ENCODE measurements at regions not wholly inside any gene's neighbourhood (a gene's known extent, or its start where the extent isn't known, plus 50 kb on each side); places are given as distances from the start of the nearest gene placed in this dataset.

DNA sequence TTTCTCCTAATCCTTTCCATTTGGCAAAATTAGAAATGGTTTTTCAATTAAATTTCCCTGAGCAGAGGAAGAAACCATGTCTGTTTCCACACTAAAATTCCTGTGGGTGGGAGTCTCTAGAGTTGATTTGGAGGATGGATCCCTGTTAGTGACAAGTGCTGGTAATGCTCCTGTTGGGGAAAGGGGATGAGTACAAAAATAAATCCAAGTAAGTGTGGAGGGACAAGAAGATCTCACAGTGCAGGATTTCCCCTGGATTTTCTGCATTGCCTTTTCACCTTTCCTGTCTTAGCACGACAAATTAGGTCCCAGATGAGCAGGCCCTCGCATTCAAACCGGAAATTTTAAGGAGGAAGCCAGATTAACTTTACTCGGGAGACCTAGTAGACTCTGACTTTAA is 107.5 kb downstream of the DAD1 start:
- intact Hi-C loops (cut with DNase I), result no loop called here
- peak in 1 of 42 donors; percentile 38 for DNase-seq

DNA sequence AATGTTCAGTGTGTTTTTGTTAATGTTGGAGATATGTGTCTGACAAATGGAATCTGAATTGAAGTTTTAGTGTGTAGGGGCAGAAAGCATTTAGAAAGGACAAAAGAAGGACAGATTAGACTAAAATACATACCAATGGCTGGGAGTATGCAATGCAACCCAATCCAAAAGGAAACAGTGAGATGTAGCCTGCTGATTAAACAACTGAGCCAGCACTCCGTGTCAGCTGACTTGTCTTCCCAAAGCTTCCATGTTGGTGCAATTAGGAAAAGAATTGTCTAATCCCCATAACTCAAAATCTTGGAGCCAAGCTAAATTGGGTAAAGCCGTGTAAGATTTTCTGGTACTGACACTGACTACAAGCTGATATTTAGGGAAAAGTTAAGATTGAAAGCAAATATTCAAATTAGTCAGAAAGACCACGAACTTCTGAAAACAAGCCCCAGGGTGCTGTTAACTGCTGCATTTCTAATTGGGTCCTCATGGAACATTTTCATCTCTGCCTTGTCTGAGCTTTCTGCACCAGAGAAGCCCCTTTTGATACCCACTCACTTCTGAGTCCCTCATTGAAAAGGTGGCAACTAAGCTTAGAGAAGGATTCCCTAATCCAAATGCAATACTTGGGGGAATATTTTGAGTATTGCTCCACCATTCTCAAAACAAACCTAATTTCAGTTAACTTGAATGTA is 109.1 kb downstream of the DAD1 start:
- intact Hi-C loops (cut with DNase I), result loop anchor here (10.0 kb wide), 1 partner anchor 165 kb away; no protein-coding TSS in a partner anchor
- DNase-seq, result no peak

DNA sequence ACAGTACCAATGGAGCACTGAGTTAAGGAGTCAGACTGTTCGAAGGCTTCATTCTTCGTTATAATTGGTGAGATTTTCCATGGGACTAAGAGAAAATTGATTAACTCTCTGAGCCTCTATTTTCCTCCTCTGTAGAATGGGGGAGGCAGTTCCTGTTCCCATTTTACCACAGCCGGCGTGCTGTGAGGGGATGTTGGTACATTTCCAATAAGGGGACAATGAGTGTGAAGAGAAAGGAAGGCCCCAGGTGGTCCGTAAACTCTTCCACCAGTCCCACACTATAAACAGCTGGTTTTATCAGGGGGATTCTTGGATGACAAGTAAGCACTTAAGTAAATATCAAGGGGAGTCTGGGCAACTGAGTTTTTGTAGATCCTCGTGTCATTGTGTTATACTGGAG is 109.9 kb downstream of the DAD1 start:
- intact Hi-C loops (cut with DNase I), result loop anchor here (10.0 kb wide), 1 partner anchor 164 kb away; no protein-coding TSS in a partner anchor

DNA sequence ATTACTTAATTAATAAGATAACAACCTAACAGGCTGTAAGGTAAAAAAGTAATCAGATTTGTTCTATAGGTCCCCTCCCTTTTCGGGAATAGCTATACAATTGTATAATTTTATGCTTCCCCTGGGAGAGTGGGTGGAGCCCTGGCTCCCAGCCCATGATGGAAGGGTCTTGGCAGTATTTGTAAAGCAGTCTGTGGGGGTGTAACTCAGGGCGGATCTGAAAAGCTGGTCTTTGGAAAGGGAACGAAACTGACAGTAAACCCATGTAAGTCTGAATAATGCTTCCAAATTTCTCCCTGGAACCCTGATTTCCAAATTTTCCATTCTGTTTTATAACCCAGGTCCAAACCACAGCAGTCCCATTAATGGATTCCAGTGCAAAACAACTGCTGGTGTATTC is 110.4 kb downstream of the DAD1 start:
- intact Hi-C loops (cut with DNase I), result loop anchor here (10.0 kb wide), 1 partner anchor 164 kb away; no protein-coding TSS in a partner anchor

More for the DNA sequence above, 109.9 kb downstream of the DAD1 start:
- no peak for DNase-seq

DNA sequence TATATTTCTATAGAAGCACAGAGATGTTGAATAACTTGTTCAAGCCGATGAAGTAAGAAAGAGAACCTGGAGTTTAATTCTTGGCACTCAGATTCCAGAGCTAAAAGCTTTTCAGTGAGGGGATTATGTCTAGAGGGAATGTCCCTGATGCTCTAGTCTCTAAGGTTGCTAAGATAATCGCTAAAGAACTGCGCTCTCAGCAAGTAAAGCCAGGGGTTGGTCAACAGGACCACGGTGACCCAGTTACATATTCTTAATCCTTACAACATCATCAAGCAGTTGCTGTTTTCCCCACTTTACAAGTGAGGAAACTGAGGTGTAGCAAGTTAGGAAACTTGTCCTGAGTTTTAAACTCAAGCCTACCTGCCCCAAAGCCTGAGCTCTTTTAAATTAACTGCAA is 110.8 kb downstream of the DAD1 start:
- intact Hi-C loops (cut with DNase I), result loop anchor here (10.0 kb wide), 1 partner anchor 163 kb away; no protein-coding TSS in a partner anchor
- no peak for DNase-seq

More for the DNA sequence above, 110.4 kb downstream of the DAD1 start:
- no peak for DNase-seq

DNA sequence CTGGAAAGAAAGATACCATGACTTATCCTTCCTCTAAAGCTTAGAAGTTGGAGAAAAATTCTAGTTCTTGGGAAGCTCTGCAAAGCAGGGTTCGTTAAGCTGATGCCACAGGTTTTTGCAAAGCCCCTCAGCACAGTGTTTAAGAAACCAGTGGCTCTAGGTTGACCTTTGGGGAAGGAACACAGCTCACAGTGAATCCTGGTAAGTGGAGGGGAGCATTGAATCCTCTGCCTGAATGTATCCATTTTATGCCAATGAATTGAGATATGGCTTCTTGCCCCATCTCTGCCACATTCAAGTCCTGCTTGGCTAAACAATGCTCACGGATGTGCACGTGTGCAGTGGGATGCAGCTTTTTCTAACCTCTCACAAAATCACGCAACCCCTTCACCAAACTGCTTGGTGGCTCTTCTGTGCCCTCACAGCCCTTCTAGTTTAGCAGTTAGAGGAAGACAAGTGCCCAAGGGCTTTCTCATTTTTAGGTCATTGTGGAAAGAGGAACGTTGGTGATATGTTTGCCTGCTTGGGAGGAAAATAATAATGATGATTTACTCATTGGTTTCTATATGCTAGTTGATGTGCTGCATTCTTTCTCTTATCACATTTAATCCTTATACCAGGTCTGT is 111.3 kb downstream of the DAD1 start:
- intact Hi-C loops (cut with DNase I), result loop anchor here (10.0 kb wide), 1 partner anchor 163 kb away; no protein-coding TSS in a partner anchor
- DNase-seq, result no peak

DNA sequence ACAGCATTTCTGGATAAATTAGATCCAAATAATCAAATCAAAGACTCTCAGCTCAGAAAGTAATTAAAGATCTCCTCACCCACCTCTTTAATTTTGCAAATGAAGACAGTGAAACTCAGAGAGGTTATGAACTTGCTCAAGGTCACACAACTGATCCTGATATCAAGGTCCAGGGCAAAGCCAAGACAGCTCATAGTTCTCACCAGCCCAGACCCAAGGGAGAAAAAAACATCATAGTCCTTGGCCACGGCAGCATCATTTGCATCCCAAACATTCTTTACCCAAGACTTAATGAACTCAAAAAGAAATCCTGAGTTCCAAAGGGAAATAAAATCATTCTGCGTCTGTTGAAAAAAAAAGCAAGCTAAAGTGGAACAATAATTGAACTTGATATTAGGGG is 112.1 kb downstream of the DAD1 start:
- intact Hi-C loops (cut with DNase I), result loop anchor here (10.0 kb wide), 1 partner anchor 162 kb away; no protein-coding TSS in a partner anchor
- no peak for DNase-seq

DNA sequence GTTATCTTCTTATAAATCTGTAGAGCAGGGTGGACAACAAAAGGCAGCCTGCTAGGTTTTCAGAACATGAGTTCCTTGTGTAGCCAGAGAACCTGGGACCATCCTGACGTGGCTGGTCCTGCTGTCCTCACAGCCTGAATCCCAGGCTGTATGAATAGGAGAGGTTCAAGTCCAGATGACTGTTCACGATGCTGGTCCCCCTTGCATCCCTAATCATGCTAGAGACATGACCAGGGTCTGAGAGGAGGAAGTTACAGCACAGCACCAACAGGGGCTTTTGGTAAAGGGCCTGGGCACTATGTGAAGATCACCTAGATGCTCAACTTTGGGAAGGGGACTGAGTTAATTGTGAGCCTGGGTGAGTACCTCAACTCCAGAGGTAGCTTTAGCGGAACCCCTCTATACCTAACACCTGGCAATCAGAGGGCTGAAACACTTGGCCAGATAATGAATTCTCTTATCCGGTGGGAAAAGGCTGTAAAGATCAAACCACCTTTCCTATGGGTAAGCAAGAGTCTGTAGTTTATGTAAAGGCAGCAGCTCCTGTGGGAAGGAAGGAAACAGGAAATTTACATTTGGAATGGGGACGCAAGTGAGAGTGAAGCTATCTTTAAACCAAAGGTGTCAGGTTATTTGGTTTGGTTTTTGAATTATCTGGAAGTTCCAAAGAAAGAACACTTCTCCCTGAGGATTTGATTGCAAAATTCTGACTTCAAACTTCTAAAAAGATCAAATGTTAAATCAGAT is 112.8 kb downstream of the DAD1 start:
- intact Hi-C loops (cut with DNase I), result loop anchor here (10.0 kb wide), 1 partner anchor 161 kb away; no protein-coding TSS in a partner anchor
- no peak for DNase-seq

DNA sequence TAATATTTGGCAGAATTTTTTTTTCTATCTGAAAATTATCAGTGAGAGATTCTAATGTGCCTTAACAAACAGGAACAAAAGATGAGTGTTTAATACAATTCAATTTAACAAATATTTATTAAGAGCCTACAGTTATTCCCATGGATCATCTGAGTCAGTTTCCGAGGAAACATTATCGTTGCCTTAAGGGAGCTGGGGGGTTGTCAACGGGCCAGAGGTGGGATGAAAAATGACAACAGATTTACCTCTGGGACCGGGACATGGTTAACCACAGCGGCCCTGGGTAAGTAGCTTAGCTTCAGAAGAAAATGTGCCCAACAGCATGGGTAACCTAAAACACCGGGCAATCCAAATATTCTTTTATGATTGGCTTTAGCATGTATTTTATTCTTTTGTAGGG is 113.6 kb downstream of the DAD1 start:
- intact Hi-C loops (cut with DNase I), result loop anchor here (10.0 kb wide), 1 partner anchor 161 kb away; no protein-coding TSS in a partner anchor

DNA sequence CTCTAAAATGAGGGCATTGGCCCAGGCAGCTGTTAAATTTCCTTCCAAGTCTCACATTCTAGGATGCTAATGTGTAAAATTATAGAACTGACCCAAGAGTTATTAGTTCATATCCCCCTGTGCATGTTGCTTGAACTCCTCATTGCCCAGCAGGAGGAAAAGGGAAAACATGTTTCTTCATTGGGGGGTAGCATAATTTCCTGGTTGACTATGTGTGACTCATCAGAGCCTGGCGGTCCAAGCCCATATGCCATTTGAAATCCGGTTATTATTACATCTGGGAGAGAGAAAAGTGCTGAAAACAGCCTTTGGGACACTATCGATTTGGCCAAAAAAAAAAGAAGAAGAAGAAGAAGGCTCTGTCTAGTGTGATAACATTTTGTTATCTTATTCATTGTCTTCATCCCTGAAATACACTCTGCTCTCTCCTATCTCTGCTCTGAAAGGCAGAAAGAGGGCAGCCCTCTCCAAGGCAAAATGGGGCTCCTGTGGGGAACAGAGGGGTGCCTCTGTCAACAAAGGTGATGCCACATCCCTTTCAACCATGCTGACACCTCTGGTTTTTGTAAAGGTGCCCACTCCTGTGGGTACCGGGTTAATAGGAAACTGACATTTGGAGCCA is 114.2 kb downstream of the DAD1 start:
- intact Hi-C loops (cut with DNase I), result loop anchor here (10.0 kb wide), 1 partner anchor 160 kb away; no protein-coding TSS in a partner anchor
- DNase-seq, result no peak

More for the DNA sequence above, 113.6 kb downstream of the DAD1 start:
- DNase-seq, result no peak

DNA sequence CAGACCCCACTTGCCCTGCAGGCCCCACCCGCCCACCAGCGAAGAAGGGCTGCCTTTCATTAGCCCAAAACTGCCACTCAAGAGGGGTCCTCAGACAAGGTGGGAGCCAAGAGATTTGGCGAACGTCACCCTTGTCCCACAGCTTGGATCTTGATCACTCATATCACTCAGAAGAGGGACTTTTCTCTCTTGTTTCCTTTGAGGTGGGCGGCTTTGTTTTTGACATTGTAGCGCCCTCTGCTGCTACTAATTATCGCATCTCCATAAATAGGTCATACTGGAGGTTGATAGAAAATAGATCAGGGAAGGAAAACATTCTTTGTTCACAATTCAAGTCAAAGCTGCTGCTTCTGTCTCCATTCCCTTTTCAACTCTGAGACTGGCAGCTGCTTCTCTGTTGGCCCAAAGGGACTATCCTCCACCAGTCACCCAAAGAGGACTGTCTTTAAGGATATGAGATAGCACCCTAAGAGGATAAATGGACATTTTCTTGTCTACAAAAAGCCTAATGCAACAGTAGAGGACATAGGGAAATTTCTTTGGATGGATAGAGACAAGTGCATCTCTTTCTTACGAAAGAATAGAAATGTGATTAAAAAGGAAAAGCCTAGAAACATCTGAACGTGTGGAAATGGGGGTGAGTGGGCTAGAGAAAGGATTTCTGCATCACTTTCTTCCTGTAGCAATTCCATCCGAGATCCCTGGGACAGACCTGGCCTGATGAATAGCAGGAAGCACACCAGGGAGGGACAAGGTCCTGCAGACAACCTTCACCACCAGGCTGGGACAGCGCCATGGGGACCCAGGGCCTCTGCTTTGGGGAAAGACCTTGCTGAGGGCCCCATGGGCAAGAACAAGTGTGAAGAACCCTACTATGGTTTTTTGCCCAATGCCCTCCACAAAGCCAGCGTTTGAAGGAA is 115.8 kb downstream of the DAD1 start:
- intact Hi-C loops (cut with DNase I), result loop anchor here (2.0 to 10.0 kb wide), 2 partner anchors 84 to 158 kb away; no protein-coding TSS in a partner anchor
- DNase-seq, result peak in 36 of 42 donors; percentile 19 to 89 (median 65)

DNA sequence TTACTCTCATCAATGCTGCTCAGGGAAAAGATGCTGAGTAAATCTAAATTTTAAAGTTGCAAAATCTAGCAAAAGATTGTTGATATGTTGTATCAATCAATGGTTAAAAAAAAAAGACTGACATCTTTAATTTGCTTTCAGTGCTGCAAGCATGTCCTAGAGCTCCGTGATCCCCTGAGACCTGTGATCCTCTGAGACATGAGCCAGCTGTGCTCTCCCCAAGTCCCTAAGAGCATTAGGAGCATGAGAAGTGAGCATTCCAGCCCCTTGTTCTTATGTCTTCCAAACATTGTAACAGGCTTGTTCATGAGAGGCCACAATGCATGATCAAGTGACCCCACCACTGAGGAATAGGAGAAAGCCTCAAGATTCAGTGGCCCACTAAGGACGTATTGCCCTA is 116.6 kb downstream of the DAD1 start:
- intact Hi-C loops (cut with DNase I), result loop anchor here (2.0 to 10.0 kb wide), 2 partner anchors 84 to 158 kb away; no protein-coding TSS in a partner anchor
- DNase-seq, result no peak

DNA sequence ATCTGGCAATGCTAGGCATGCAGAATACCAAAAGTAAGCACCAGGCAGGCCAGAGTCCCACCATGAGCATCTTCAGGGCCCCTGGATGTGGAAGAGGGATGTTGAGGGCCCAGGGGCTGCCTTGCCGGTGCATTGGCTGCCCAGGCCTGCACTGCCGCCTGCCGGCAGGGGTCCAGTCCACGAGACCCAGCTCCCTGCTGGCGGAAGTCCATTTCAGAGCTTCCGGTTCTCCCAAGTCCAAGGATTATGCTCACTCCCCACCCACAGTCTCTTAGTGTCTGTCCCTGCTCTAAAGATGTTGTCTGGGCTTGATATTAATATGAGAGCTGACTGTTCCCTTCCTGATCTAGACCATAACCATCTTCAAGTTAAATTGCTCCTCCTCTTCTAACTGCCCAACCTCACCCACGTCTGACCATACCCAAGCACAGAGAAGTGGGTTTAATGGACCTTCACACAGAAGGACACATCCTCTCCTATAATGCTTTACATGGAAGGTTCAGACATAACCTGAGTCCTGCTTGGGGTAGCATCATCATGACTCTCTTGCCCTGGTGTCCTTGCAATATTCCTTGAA is 117.4 kb downstream of the DAD1 start:
- intact Hi-C loops (cut with DNase I), result loop anchor here (2.0 to 10.0 kb wide), 2 partner anchors 83 to 157 kb away; no protein-coding TSS in a partner anchor
- peak in 39 of 42 donors; percentile 16 to 85 (median 60) for DNase-seq

DNA sequence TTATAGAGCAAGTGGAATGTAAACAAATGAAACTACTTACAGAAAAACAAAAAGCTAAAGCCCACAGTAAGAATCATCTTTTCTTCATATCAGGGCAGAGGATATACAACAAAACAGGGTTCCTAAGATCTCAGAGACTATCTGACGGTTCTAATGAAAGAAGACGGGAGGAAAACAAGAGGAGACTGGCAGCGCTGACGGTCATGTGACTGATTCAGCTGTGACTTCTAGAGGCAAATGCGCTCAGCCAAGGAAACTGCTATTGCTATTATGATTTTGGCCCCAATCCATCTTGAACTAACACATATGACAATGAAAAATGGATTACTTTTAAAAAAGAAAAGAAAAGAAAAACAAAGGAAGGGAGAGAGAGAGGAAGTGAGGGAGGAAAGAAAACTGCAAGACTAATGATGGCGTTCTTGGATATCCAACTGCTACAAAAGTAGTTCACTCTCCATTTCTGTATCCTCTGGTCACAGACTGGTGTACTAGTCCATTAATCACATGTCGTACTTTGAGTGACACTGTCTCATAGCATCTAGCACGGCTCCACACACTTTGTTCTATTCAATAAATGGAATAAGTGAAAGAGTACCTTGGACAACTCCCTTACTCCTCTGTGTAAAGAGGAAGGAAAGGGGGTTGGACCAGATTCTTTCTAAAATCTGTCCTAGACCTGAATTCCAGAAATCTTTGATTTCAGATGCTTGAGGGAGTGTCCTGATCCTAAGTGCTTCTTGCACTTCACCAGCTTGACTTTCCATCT is 119.3 kb downstream of the DAD1 start:
- intact Hi-C loops (cut with DNase I), result loop anchor here (10.0 kb wide), 1 partner anchor 155 kb away; no protein-coding TSS in a partner anchor
- DNase-seq, result peak in 39 of 42 donors; percentile 18 to 85 (median 59)

DNA sequence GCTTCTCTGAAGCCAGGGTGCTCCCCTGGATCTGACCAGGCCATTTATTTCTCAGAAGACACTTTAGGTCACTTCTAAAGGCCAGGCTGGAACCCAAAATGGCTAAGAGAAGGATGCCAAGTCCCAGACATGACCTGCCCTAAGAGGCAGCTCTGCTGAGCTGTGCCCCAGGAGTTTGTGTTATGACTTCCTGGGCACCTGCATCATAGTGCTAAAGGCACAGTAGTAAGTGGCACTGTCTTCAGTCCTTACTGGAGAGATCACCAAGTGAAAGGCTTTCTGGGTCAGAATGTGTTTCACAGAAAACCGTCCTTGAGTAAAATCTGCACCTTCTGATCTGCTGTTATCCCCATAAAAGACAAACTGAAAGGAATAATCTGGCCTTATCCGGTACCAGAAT is 120.2 kb downstream of the DAD1 start:
- no peak for DNase-seq
- intact Hi-C loops (cut with DNase I), result no loop called here

DNA sequence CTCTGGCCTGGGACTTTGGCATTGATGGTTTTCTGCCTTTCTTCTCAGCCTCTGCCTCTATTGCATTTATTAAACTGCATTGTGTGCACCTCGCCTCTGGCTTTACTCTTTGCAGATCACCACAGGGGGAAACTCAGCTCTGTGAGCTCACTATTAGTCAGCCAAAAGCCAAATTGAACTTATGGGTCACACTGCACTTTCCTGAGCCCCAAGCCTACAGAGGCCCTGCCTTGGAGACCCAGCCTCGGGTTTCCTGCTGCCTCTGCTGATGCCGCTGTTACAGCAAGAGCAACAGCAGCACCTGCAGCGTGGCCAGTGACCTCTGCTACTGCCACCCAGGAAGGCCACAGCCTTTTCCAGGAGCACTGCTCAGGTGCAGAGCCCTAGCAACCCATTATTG is 122.5 kb downstream of the DAD1 start:
- intact Hi-C loops (cut with DNase I), result no loop called here
- DNase-seq, result no peak

Measured in head of caudate nucleus (tissue), 42 donors.